ENCODE measurements at regions not wholly inside any gene's neighbourhood (a gene's known extent, or its start where the extent isn't known, plus 50 kb on each side); places are given as distances from the start of the nearest gene placed in this dataset.

DNA sequence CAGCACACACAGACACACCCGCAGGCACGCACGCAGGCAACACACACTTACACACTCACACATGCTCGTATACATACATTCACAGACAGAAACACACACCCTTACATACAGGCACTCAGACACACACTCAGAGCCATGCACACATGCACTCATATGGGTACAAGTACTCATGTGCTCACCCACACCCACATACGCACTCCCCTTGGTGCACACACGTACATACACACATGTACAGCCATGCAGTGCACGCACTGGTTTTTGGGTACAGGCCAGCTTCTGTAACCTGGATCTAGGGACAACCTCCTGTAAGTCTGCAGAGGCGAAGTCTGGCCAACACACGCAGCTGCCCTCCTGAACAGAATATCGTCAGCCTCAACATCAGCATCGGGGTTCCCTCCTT is 221.3 kb upstream of the RTL1 start:
- H3K27me3 ChIP-seq: peaks cover 0 to 30% (median 6%) of the 10 kb centered on the region in 3 donors
- no peak overlapping the region for H3K27ac ChIP-seq
- H3K4me3 ChIP-seq: no peak overlapping the region
- DNase-seq: peak in 1 of 2 donors; percentile 23
- intact Hi-C loops (cut with DNase I; ENCODE audit: low total_unique reads): no loop called here
- no peaks in the 10 kb centered on the region for H3K4me1 ChIP-seq
- no peaks in the 10 kb centered on the region for H3K9me3 ChIP-seq
- TF ChIP-seq POLR2A (IDR thresholded peaks at IDR 0.05) (no peak), POLR2AphosphoS5 (IDR thresholded peaks at IDR 0.05) (no peak), EP300 (IDR thresholded peaks at IDR 0.05) (no peak)
- TF ChIP-seq, protein P1, sequence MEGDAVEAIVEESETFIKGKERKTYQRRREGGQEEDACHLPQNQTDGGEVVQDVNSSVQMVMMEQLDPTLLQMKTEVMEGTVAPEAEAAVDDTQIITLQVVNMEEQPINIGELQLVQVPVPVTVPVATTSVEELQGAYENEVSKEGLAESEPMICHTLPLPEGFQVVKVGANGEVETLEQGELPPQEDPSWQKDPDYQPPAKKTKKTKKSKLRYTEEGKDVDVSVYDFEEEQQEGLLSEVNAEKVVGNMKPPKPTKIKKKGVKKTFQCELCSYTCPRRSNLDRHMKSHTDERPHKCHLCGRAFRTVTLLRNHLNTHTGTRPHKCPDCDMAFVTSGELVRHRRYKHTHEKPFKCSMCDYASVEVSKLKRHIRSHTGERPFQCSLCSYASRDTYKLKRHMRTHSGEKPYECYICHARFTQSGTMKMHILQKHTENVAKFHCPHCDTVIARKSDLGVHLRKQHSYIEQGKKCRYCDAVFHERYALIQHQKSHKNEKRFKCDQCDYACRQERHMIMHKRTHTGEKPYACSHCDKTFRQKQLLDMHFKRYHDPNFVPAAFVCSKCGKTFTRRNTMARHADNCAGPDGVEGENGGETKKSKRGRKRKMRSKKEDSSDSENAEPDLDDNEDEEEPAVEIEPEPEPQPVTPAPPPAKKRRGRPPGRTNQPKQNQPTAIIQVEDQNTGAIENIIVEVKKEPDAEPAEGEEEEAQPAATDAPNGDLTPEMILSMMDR (IDR thresholded peaks at IDR 0.05): no peak
- H3K36me3 ChIP-seq: no peaks in the 10 kb centered on the region
- WGBS, 5 donors: 84 to 92% (median 88%) methylated on average over 11 of the region's 11 CpGs

DNA sequence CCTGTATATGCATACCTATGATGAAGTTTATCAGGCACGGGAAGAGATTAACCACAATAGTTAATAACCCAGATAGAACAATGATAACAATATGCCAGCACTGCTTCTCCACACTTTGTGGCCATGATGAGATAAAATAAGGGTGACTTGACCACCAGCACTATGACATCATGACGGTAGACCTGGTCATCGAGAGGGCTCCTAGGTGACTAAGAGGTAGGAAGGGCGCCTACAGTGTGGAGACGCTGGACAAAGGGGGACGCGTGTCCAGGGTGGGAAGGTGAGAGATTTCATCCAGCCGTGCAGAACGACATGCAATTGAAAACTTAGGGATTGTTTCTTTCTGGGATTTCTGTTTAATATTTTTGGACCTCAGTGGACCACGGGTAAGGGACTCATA is 221.8 kb upstream of the RTL1 start:
- no peaks in the 10 kb centered on the region for H3K36me3 ChIP-seq
- H3K27ac ChIP-seq: no peak overlapping the region
- no peaks in the 10 kb centered on the region for H3K4me1 ChIP-seq
- peaks cover 0 to 31% (median 6%) of the 10 kb centered on the region in 3 donors for H3K27me3 ChIP-seq
- intact Hi-C loops (cut with DNase I; ENCODE audit: low total_unique reads): no loop called here
- TF ChIP-seq POLR2AphosphoS5 (IDR thresholded peaks at IDR 0.05) (no peak), POLR2A (IDR thresholded peaks at IDR 0.05) (no peak), EP300 (IDR thresholded peaks at IDR 0.05) (no peak)
- TF ChIP-seq, protein P1 (IDR thresholded peaks at IDR 0.05): no peak
- 87 to 89% (median 88%) methylated on average over 10 of the region's 10 CpGs for WGBS, 5 donors
- no peak for DNase-seq
- no peaks in the 10 kb centered on the region for H3K9me3 ChIP-seq
- H3K4me3 ChIP-seq: no peak overlapping the region

DNA sequence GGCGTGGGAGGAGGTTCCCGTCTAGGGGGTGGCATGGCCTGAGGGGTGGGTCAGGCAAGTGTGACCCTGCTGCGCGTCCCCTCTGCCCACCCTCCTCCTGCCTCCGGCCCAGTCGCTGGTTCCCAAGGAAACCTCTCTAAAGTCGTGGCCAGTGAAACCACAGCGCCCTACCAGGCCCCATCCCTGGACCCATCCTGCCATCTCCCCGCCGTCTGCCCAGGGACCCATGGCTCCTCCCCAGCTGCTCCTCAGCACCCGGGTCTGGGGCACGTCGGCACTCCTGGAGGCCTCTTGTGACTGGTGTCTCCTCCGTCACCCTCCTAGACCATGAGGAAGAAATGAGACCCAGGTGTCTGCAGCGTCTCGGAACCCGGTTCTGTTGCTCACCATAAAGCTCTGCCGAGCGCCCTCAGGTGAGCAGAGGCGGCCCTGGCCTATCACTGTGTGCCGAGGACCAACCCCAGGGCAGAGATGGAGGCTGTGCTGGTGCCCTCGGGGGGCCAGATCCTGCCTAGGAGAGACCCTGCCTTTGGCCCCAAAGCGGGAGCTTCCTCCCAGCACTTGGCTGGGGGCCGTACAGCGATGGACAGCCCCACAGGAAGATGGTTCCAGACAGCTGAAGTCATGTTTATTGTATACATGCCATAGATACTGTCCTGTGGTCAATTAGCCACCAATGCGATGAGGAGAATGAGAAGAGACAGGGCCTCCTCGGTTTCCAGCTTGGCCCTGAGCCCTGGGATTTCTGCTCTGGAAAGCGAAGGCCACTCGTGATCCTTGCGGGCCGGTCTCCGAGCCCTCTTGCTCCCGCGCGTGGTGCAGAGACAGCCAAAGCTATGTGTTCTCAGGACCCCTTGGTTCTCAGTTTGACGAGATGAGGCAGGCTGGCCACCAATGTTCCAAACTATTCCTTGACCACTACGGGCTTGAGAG is 222.5 kb upstream of the RTL1 start:
- peak; percentile 15 to 51 for DNase-seq
- WGBS, 5 donors: 82 to 87% (median 87%) methylated on average over 25 to 37 of the region's 37 CpGs
- intact Hi-C loops (cut with DNase I; ENCODE audit: low total_unique reads): no loop called here
- no peaks in the 10 kb centered on the region for H3K9me3 ChIP-seq
- no peaks in the 10 kb centered on the region for H3K36me3 ChIP-seq
- TF ChIP-seq, protein P1 (IDR thresholded peaks at IDR 0.05): no peak
- no peak for TF ChIP-seq EP300 (IDR thresholded peaks at IDR 0.05)
- no peak for TF ChIP-seq POLR2A (IDR thresholded peaks at IDR 0.05)
- TF ChIP-seq POLR2AphosphoS5 (IDR thresholded peaks at IDR 0.05): no peak
- H3K27ac ChIP-seq: no peak overlapping the region
- H3K27me3 ChIP-seq: peaks cover 0 to 37% (median 8%) of the 10 kb centered on the region in 3 donors
- H3K4me3 ChIP-seq: no peak overlapping the region
- no peaks in the 10 kb centered on the region for H3K4me1 ChIP-seq

DNA sequence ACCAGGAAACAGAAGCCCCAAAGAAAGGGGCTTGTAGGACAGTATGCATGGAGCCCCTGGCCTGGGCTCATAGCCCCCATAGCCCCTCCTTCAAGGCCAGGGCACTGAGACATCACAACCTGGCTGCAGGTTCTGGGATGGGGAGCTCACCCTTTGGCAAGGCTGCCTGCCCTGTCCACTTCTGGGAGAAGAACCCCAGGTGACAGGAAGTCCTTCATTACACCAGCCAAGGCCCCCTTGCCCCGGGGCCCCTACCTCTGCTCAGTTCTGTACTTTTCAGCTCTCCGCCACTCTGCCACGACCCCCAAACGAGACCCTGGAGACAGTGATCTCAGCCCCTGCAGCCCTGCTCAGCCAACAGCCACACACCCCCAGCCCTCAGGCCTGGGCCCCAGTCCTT is 223.2 kb upstream of the RTL1 start:
- Histone ChIP-seq H3K9me3 (no peaks in the 10 kb centered on the region), H3K27ac (no peak overlapping the region), H3K36me3 (no peaks in the 10 kb centered on the region), H3K4me1 (no peaks in the 10 kb centered on the region), H3K4me3 (no peak overlapping the region), H3K27me3 (peaks cover 0 to 44% (median 9%) of the 10 kb centered on the region in 3 donors)
- 58 to 80% (median 76%) methylated on average over 3 to 4 of the region's 4 CpGs for WGBS, 5 donors
- intact Hi-C loops (cut with DNase I; ENCODE audit: low total_unique reads): no loop called here
- TF ChIP-seq POLR2AphosphoS5 (IDR thresholded peaks at IDR 0.05) (no peak), EP300 (IDR thresholded peaks at IDR 0.05) (no peak), POLR2A (IDR thresholded peaks at IDR 0.05) (no peak)
- TF ChIP-seq, protein P1 (IDR thresholded peaks at IDR 0.05): no peak
- peak in 1 of 2 donors; percentile 17 for DNase-seq
